ENCODE measurements at regions not wholly inside any gene's neighbourhood (a gene's known extent, or its start where the extent isn't known, plus 50 kb on each side); places are given as distances from the start of the nearest gene placed in this dataset.
"Not testable (repeated sequence)": the region's sequence is repeated elsewhere in the genome, so short reads cannot be mapped to it uniquely, and the experiment has no call there.

- Histone ChIP-seq H3K9me3 (no peaks in the 10 kb centered on the region), H3K27me3 (no peaks in the 10 kb centered on the region), H3K4me3 (no peak overlapping the region), H3K4me1 (no peaks in the 10 kb centered on the region), H3K27ac (no peak overlapping the region), H3K36me3 (no peaks in the 10 kb centered on the region)
- ATAC-seq (no peak), DNase-seq (no peak)
- intact Hi-C loops (cut with DNase I): no loop called here
- no peak for TF ChIP-seq CTCF (IDR thresholded peaks at IDR 0.05)
Observed at GRCh38 chr17:22102177-22102576, 409.9 kb downstream of the KCNJ18 start.

GRCh38 chr17:22116720-22117119 is 424.4 kb downstream of the KCNJ18 start:
- DNase-seq; H3K4me1 ChIP-seq; H3K27me3 ChIP-seq; H3K36me3 ChIP-seq; H3K27ac ChIP-seq; H3K9me3 ChIP-seq; H3K4me3 ChIP-seq; ATAC-seq; intact Hi-C loops (cut with DNase I): not testable (repeated sequence)

GRCh38 chr17:22117401-22117800 is 425.1 kb downstream of the KCNJ18 start:
- H3K27ac ChIP-seq; H3K9me3 ChIP-seq; H3K4me1 ChIP-seq; intact Hi-C loops (cut with DNase I); H3K27me3 ChIP-seq; H3K36me3 ChIP-seq; H3K4me3 ChIP-seq; ATAC-seq; DNase-seq: not testable (repeated sequence)

- H3K27me3 ChIP-seq; DNase-seq; H3K36me3 ChIP-seq; H3K4me3 ChIP-seq; H3K9me3 ChIP-seq; ATAC-seq; H3K27ac ChIP-seq; H3K4me1 ChIP-seq; intact Hi-C loops (cut with DNase I): not testable (repeated sequence)
Observed at GRCh38 chr17:22119016-22119415, 426.7 kb downstream of the KCNJ18 start.

GRCh38 chr17:22119751-22120150 is 427.4 kb downstream of the KCNJ18 start:
- not testable (repeated sequence) for ATAC-seq

GRCh38 chr17:22123536-22124281 is 431.4 kb downstream of the KCNJ18 start:
- Histone ChIP-seq H3K36me3 (no peaks in the 10 kb centered on the region), H3K27ac (no peak overlapping the region), H3K4me3 (no peak overlapping the region), H3K9me3 (no peaks in the 10 kb centered on the region), H3K4me1 (no peaks in the 10 kb centered on the region), H3K27me3 (no peaks in the 10 kb centered on the region)
- intact Hi-C loops (cut with DNase I): no loop called here
- no peak for TF ChIP-seq CTCF (IDR thresholded peaks at IDR 0.05)
- DNase-seq (no peak), ATAC-seq (no peak)

More at GRCh38 chr17:22119751-22120150, 427.4 kb downstream of the KCNJ18 start:
- H3K27ac ChIP-seq; H3K36me3 ChIP-seq; H3K9me3 ChIP-seq; DNase-seq; intact Hi-C loops (cut with DNase I); H3K27me3 ChIP-seq; H3K4me1 ChIP-seq; H3K4me3 ChIP-seq: not testable (repeated sequence)

- Histone ChIP-seq H3K4me3 (no peak overlapping the region), H3K4me1 (no peaks in the 10 kb centered on the region), H3K27me3 (no peaks in the 10 kb centered on the region), H3K27ac (no peak overlapping the region), H3K36me3 (no peaks in the 10 kb centered on the region), H3K9me3 (no peaks in the 10 kb centered on the region)
- DNase-seq (no peak), ATAC-seq (no peak)
- intact Hi-C loops (cut with DNase I): no loop called here
- TF ChIP-seq CTCF (IDR thresholded peaks at IDR 0.05): no peak
Observed at GRCh38 chr17:22128171-22128570, 435.8 kb downstream of the KCNJ18 start.

- TF ChIP-seq CTCF (IDR thresholded peaks at IDR 0.05): no peak
- H3K27me3 ChIP-seq: no peaks in the 10 kb centered on the region
- H3K9me3 ChIP-seq: no peaks in the 10 kb centered on the region
- H3K4me3 ChIP-seq: no peak overlapping the region
- DNase-seq (no peak), ATAC-seq (no peak)
- no peak overlapping the region for H3K27ac ChIP-seq
- intact Hi-C loops (cut with DNase I): no loop called here
- H3K4me1 ChIP-seq: no peaks in the 10 kb centered on the region
- H3K36me3 ChIP-seq: no peaks in the 10 kb centered on the region
Observed at GRCh38 chr17:22128723-22129122, 436.4 kb downstream of the KCNJ18 start.

GRCh38 chr17:22129920-22130319 is 437.6 kb downstream of the KCNJ18 start:
- intact Hi-C loops (cut with DNase I); H3K27ac ChIP-seq; H3K9me3 ChIP-seq; H3K36me3 ChIP-seq; H3K27me3 ChIP-seq; ATAC-seq; H3K4me1 ChIP-seq; H3K4me3 ChIP-seq; DNase-seq: not testable (repeated sequence)

All from upper lobe of right lung (tissue), 1 donor.